CD4-positive, alpha-beta T cell (primary cell): ENCODE measurements at regions not wholly inside any gene's neighbourhood (a gene's known extent, or its start where the extent isn't known, plus 50 kb on each side); places are given as distances from the start of the nearest gene placed in this dataset.

Source experiments
- ATAC-seq: fragments of 200-7000 bp; cut with Tn5 transposase; one replicate; pipeline ENCODE4 v1.10.0; 2022; ENCODE audit warnings: mild to moderate bottlenecking; ENCODE audit not compliant: poor library complexity
- CTCF ChIA-PET: fragments of 350-600 bp; sonication (Branson Sonifier 250); formaldehyde crosslinking; loops from one replicate; lab custom pipeline; 2021; ENCODE audit warnings: antibody characterized with exemption, inconsistent platforms; lab: Charles Lee
- POLR2A ChIA-PET: fragments of 350-600 bp; sonication (Branson Sonifier 250); formaldehyde crosslinking; loops from one replicate; lab custom pipeline; 2021; ENCODE audit warnings: antibody characterized with exemption, inconsistent platforms; lab: Charles Lee
- DNase-seq, 14 experiments: peaks; one replicate each; pipeline ENCODE4 v3.0.0-alpha.2; 2013 to 2020; ENCODE audit warnings: mixed read lengths in 2 of 14
- H3K27ac ChIP-seq, 2 donors: one replicate each; pipeline versions ENCODE4 v1.5.1 to v1.7.0; 2013; ENCODE audit warnings: low read length in 2 of 2, low read depth in 1 of 2, mild to moderate bottlenecking in 1 of 2
- H3K27me3 ChIP-seq, 2 experiments: 1 replicate in 1 of 2; 2 replicates in 1 of 2; pipeline versions ENCODE4 v1.6.1 to v1.7.0; 2013; ENCODE audit warnings: low read length in 2 of 2, control low read depth in 1 of 2, mild to moderate bottlenecking in 1 of 2, moderate library complexity in 1 of 2; ENCODE audit not compliant: insufficient read depth in 2 of 2, control insufficient read depth in 1 of 2
- H3K36me3 ChIP-seq: one replicate; pipeline ENCODE4 v1.6.1; 2013; ENCODE audit warnings: low read length, control low read depth; ENCODE audit not compliant: insufficient read depth
- H3K4me1 ChIP-seq: one replicate; pipeline ENCODE4 v1.6.1; 2013; ENCODE audit warnings: low read length, control low read depth; ENCODE audit not compliant: insufficient read depth
- H3K4me3 ChIP-seq: one replicate; pipeline ENCODE4 v1.5.1; 2013; ENCODE audit warnings: mild to moderate bottlenecking, low read length, moderate library complexity
- H3K9me3 ChIP-seq, 2 experiments: 1 replicate in 1 of 2; 2 replicates in 1 of 2; pipeline versions ENCODE4 v1.6.1 to v1.7.0; 2013; ENCODE audit warnings: low read length in 2 of 2, mild to moderate bottlenecking in 2 of 2, control low read depth in 1 of 2, moderate library complexity in 1 of 2; ENCODE audit not compliant: control insufficient read depth in 1 of 2, insufficient read depth in 1 of 2
- H3K27ac Mint-ChIP-seq: one replicate; pipeline ENCODE4 v1.8.0; 2020; ENCODE audit warnings: mixed read lengths
- H3K27me3 Mint-ChIP-seq: one replicate; pipeline ENCODE4 v1.8.0; 2021; ENCODE audit warnings: mixed read lengths
- H3K36me3 Mint-ChIP-seq: one replicate; pipeline ENCODE4 v1.8.0; 2021; ENCODE audit warnings: low read depth, mixed read lengths
- H3K4me1 Mint-ChIP-seq: one replicate; pipeline ENCODE4 v1.8.0; 2021; ENCODE audit warnings: low read depth, mixed read lengths
- H3K4me3 Mint-ChIP-seq: one replicate; pipeline ENCODE4 v1.8.0; 2020; ENCODE audit warnings: mild to moderate bottlenecking, mixed read lengths
- H3K9me3 Mint-ChIP-seq: one replicate; pipeline ENCODE4 v1.8.0; 2020; ENCODE audit warnings: mixed read lengths
- CTCF ChIP-seq: fragments of 200-600 bp; IDR thresholded peaks from one replicate; pipeline ENCODE4 v1.8.0; 2022; ENCODE audit warnings: antibody characterized with exemption, mild to moderate bottlenecking
- intact Hi-C, 2 experiments: fragments of 100-400 bp; cut with DNase I in 1 of 2; cut with micrococcal nuclease in 1 of 2; formaldehyde crosslinking; loops; one replicate each; pipeline versions ENCODE4 v1.15.1 to v1.9.0; 2023 to 2025; cut with DNase I, micrococcal nuclease

- ChIA-PET POLR2A (no interaction called here), CTCF (no interaction called here)
- no peak for TF ChIP-seq CTCF
- no peaks in the 10 kb centered on the region for H3K36me3 ChIP-seq
- Mint-ChIP-seq H3K9me3 (no peaks in the 10 kb centered on the region), H3K27ac (no peak overlapping the region), H3K27me3 (peaks cover 85% of the 10 kb centered on the region), H3K36me3 (no peaks in the 10 kb centered on the region), H3K4me1 (peaks cover 25% of the 10 kb centered on the region), H3K4me3 (no peak overlapping the region)
- intact Hi-C loops, result loop anchor here in 1 of 2 experiments (2.0 kb wide), 1 partner anchor 603 kb away; no protein-coding TSS in a partner anchor
- DNase-seq (no peak), ATAC-seq (no peak)
- peaks cover 38 to 57% of the 10 kb centered on the region in 2 experiments for H3K27me3 ChIP-seq
- H3K4me1 ChIP-seq, result peaks cover 26% of the 10 kb centered on the region
- no peak overlapping the region for H3K4me3 ChIP-seq
- no peak overlapping the region for H3K27ac ChIP-seq
- H3K9me3 ChIP-seq, result peaks cover 0 to 18% of the 10 kb centered on the region in 2 experiments
Measured at GRCh38 chr4:41883988-41884734, 51.1 kb upstream of the TMEM33 start.

GRCh38 chr4:41882625-41883347 lies 52.4 kb upstream of the TMEM33 start:
- peaks cover 31% of the 10 kb centered on the region for H3K4me1 ChIP-seq
- peaks cover 52 to 69% of the 10 kb centered on the region in 2 experiments for H3K27me3 ChIP-seq
- no peak overlapping the region for H3K27ac ChIP-seq
- peaks cover 0 to 30% of the 10 kb centered on the region in 2 experiments for H3K9me3 ChIP-seq
- DNase-seq, result peak in 13 of 14 experiments; percentile 31 to 72 (median 46)
- CTCF ChIA-PET, result interaction anchor here (0.6 kb wide), 1 partner anchor 74 kb away, joined by 4 read pairs; no protein-coding TSS in a partner anchor
- peaks cover 30% of the 10 kb centered on the region for H3K4me1 Mint-ChIP-seq
- H3K9me3 Mint-ChIP-seq, result no peaks in the 10 kb centered on the region
- peak; percentile 86 for ATAC-seq
- peak overlapping the region; percentile 60 for H3K4me3 Mint-ChIP-seq
- H3K27ac Mint-ChIP-seq, result no peak overlapping the region
- peaks cover 91% of the 10 kb centered on the region for H3K27me3 Mint-ChIP-seq
- POLR2A ChIA-PET, result no interaction called here
- TF ChIP-seq CTCF, result peak; percentile 92
- H3K4me3 ChIP-seq, result peak overlapping the region; percentile 51
- no peaks in the 10 kb centered on the region for H3K36me3 Mint-ChIP-seq
- H3K36me3 ChIP-seq, result no peaks in the 10 kb centered on the region
- intact Hi-C loops, result loop anchor here (1.0 to 2.0 kb wide), 2 partner anchors 601 to 602 kb away; no protein-coding TSS in a partner anchor

DNA sequence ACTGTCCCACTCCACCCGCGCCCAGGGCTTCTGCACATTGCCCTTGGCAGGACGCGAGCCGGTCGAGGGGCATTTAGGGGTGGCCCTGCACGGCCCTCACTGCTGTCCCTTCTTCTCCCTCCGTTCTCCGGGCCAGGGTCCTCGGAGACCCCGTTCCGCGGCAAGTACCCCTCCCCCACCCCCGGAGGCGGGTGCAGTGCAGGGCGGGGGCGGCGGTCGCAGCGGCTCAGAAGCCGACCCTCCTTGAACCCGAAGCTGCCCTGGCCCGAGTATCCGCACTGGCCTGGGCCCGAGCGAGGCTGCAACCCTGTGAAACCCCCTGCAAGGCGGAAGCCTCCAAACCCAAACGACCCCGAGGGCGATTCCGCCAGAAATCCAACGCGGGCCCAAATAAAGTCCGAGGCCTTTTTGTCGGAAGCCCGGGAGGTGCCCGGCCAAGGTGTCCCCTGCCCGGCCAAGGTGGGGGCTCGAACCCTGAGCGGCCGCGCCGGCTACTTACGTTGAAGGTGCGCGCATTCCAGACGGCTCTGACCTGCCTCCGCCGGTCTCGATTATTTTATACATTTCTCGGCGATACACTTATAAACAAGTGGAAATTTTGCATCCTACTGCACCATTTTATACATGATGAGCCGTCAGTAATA lies 53.1 kb upstream of the TMEM33 start:
- peaks cover 91% of the 10 kb centered on the region for H3K27me3 Mint-ChIP-seq
- H3K4me3 Mint-ChIP-seq, result peak overlapping the region; percentile 38
- no peaks in the 10 kb centered on the region for H3K36me3 Mint-ChIP-seq
- Histone ChIP-seq H3K9me3 (peaks cover 0 to 33% of the 10 kb centered on the region in 2 experiments), H3K4me1 (peaks cover 31% of the 10 kb centered on the region), H3K4me3 (peak overlapping the region; percentile 51), H3K27me3 (peaks cover 59 to 69% of the 10 kb centered on the region in 2 experiments), H3K27ac (no peak overlapping the region), H3K36me3 (no peaks in the 10 kb centered on the region)
- no peak for DNase-seq
- no peak overlapping the region for H3K27ac Mint-ChIP-seq
- H3K9me3 Mint-ChIP-seq, result no peaks in the 10 kb centered on the region
- ChIA-PET POLR2A (no interaction called here), CTCF (interaction anchor here (0.6 kb wide), 1 partner anchor 75 kb away, joined by 4 read pairs; no protein-coding TSS in a partner anchor)
- H3K4me1 Mint-ChIP-seq, result peaks cover 30% of the 10 kb centered on the region
- ATAC-seq, result no peak
- intact Hi-C loops, result loop anchor here (1.0 to 2.0 kb wide), 2 partner anchors 601 kb away; no protein-coding TSS in a partner anchor
- no peak for TF ChIP-seq CTCF
